Panc1 (cell line): ENCODE measurements at regions not wholly inside any gene's neighbourhood (a gene's known extent, or its start where the extent isn't known, plus 50 kb on each side); places are given as distances from the start of the nearest gene placed in this dataset.

Experiments used
- ATAC-seq: fragments of 200-7000 bp; cut with Tn5 transposase; 2 replicates; pipeline ENCODE4 v1.9.1; 2020; ENCODE audit warnings: mild to moderate bottlenecking, moderate library complexity
- BruUV-seq: library from RNA; stranded (reverse); fragments of 400-500 nt; replicated peaks from 2 replicates; lab custom pipeline; 2021; lab: Mats Ljungman, UMichigan
- CTCF ChIA-PET: fragments of 300-600 bp; sonication (Branson Sonifier 250); formaldehyde crosslinking; loops from one replicate; lab custom pipeline; 2022; ENCODE audit warnings: antibody characterized with exemption; lab: Charles Lee
- POLR2A ChIA-PET: fragments of 300-600 bp; sonication (Branson Sonifier 250); formaldehyde crosslinking; loops from one replicate; lab custom pipeline; 2022; ENCODE audit warnings: antibody characterized with exemption; lab: Charles Lee
- DNase-seq: peaks from one replicate; pipeline ENCODE4 v3.0.0-alpha.2; 2010; ENCODE audit warnings: low read depth, low spot score
- H3K27ac ChIP-seq: 2 replicates; pipeline ENCODE4 v1.5.1; 2011; ENCODE audit warnings: mild to moderate bottlenecking, low read length, inconsistent platforms
- H3K27me3 ChIP-seq: fragments of 200-500 bp; sonication (Bioruptor generic); 2 replicates; pipeline ENCODE4 v1.6.0; 2014; ENCODE audit warnings: low read length, inconsistent platforms; ENCODE audit not compliant: control insufficient read depth, insufficient read depth
- H3K36me3 ChIP-seq: fragments of 200-500 bp; sonication (Bioruptor generic); 2 replicates; pipeline ENCODE4 v1.5.1; 2014; ENCODE audit warnings: inconsistent platforms, mild to moderate bottlenecking, low read length, moderate library complexity; ENCODE audit not compliant: control insufficient read depth, insufficient read depth
- H3K4me1 ChIP-seq: 2 replicates; pipeline ENCODE4 v1.5.1; 2011; ENCODE audit warnings: inconsistent platforms, mild to moderate bottlenecking, low read length, moderate library complexity; ENCODE audit not compliant: control insufficient read depth, insufficient read depth
- H3K4me3 ChIP-seq, 2 experiments: 2 replicates each; pipeline ENCODE4 v1.5.1; 2011 to 2012; ENCODE audit warnings: low read depth in 2 of 2, low read length in 2 of 2, mild to moderate bottlenecking in 2 of 2, inconsistent platforms in 1 of 2, moderate library complexity in 1 of 2
- H3K9me3 ChIP-seq: fragments of 200-500 bp; sonication (Bioruptor generic); 2 replicates; pipeline ENCODE4 v1.5.1; 2014; ENCODE audit warnings: low read depth, mild to moderate bottlenecking, inconsistent platforms, low read length, moderate library complexity; ENCODE audit not compliant: control insufficient read depth, insufficient read depth
- POLR2AphosphoS5 ChIP-seq: IDR thresholded peaks from 2 replicates; pipeline ENCODE4 v1.6.1; 2012; ENCODE audit warnings: mild to moderate bottlenecking, low read depth, low read length, moderate library complexity
- SIN3A ChIP-seq: IDR thresholded peaks from 2 replicates; pipeline ENCODE4 v1.6.1; 2012; ENCODE audit warnings: low read depth, mild to moderate bottlenecking, low read length, moderate library complexity, borderline replicate concordance; ENCODE audit not compliant: insufficient read depth
- TCF7L2 ChIP-seq: IDR thresholded peaks from 2 replicates; pipeline ENCODE4 v1.6.1; 2011; ENCODE audit warnings: mild to moderate bottlenecking, low read depth, low read length, inconsistent platforms
- in situ Hi-C: cut with HindIII; loops from 2 replicates; pipeline ENCODE4 v1.10.0; 2016; ENCODE audit warnings: low sequenced_read_pairs, low pct_unique_long_range_greater_than_20kb
- intact Hi-C: fragments of 100-400 bp; cut with micrococcal nuclease; formaldehyde crosslinking; loops from one replicate; pipeline ENCODE4 v1.10.0; 2022; ENCODE audit not compliant: unreplicated experiment
- TF ChIP-seq, protein P1 (sequence below), 2 experiments: IDR thresholded peaks; 2 replicates each; pipeline ENCODE4 v1.6.1; 2011 to 2012; ENCODE audit warnings: low read depth in 2 of 2, control low read depth in 1 of 2, low read length in 1 of 2, mild to moderate bottlenecking in 1 of 2, moderate library complexity in 1 of 2; ENCODE audit not compliant: insufficient read depth in 1 of 2
- TF ChIP-seq, protein P2 (sequence below): fragments of 450-650 bp; IDR thresholded peaks from 2 replicates; pipeline ENCODE4 v1.5.1; 2017; ENCODE audit warnings: mild to moderate bottlenecking

DNA sequence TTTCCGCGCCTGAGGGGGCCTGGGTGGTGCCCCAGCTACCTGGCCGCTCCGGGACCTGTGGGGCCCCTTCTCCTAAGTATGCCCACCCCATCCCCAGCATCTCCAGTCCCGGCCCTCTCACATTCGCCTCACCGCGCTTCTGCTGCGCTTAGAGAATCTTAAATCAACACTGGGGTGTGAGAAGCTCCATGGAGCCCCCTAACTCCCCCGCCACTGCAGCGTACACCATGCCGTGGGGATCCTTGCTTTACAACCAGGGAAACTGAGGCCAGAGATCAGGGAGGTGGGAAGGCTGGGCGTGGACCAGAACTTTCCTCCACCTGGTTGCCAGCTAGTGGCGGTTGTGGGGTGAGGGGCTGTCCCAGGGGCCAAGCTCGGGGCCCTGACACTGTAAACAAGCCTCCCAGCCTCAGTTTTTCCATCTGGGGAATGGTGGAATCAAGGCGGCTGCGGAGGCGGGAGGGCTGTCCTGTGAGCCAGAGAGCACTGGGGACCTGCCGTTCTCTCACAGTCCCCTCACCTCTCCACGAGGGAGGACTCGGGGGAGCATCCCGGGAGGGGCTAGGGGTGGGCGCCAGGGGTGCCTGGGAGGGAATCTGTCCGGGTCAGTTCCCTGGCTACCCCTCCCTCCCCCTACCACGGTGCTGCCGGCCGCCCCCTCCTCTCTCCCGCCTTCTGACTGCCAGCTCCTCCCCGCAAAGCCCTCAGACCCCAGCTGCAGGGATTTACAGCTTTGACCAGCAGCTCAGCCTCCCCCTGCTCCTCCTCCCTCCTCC is 161.2 kb downstream of the C9orf50 start:
- Histone ChIP-seq H3K27me3 (no peaks in the 10 kb centered on the region), H3K4me3 (no peak overlapping the region), H3K27ac (peak overlapping the region; percentile 87), H3K36me3 (no peaks in the 10 kb centered on the region), H3K9me3 (no peaks in the 10 kb centered on the region), H3K4me1 (peaks cover 42% of the 10 kb centered on the region)
- DNase-seq (no peak), ATAC-seq (peak; percentile 14)
- no peak; the same call in 1 of the 2 replicates for TF ChIP-seq POLR2AphosphoS5
- TF ChIP-seq SIN3A, result no peak
- TF ChIP-seq, protein P1, sequence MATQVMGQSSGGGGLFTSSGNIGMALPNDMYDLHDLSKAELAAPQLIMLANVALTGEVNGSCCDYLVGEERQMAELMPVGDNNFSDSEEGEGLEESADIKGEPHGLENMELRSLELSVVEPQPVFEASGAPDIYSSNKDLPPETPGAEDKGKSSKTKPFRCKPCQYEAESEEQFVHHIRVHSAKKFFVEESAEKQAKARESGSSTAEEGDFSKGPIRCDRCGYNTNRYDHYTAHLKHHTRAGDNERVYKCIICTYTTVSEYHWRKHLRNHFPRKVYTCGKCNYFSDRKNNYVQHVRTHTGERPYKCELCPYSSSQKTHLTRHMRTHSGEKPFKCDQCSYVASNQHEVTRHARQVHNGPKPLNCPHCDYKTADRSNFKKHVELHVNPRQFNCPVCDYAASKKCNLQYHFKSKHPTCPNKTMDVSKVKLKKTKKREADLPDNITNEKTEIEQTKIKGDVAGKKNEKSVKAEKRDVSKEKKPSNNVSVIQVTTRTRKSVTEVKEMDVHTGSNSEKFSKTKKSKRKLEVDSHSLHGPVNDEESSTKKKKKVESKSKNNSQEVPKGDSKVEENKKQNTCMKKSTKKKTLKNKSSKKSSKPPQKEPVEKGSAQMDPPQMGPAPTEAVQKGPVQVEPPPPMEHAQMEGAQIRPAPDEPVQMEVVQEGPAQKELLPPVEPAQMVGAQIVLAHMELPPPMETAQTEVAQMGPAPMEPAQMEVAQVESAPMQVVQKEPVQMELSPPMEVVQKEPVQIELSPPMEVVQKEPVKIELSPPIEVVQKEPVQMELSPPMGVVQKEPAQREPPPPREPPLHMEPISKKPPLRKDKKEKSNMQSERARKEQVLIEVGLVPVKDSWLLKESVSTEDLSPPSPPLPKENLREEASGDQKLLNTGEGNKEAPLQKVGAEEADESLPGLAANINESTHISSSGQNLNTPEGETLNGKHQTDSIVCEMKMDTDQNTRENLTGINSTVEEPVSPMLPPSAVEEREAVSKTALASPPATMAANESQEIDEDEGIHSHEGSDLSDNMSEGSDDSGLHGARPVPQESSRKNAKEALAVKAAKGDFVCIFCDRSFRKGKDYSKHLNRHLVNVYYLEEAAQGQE (IDR thresholded peaks at IDR 0.05; ENCODE audit: insufficient read depth in 1 of 2, low read depth in 2 of 2, low read length in 1 of 2), result no peak
- TF ChIP-seq TCF7L2, result no peak; the same call in 1 of the 2 replicates
- TF ChIP-seq, protein P2, sequence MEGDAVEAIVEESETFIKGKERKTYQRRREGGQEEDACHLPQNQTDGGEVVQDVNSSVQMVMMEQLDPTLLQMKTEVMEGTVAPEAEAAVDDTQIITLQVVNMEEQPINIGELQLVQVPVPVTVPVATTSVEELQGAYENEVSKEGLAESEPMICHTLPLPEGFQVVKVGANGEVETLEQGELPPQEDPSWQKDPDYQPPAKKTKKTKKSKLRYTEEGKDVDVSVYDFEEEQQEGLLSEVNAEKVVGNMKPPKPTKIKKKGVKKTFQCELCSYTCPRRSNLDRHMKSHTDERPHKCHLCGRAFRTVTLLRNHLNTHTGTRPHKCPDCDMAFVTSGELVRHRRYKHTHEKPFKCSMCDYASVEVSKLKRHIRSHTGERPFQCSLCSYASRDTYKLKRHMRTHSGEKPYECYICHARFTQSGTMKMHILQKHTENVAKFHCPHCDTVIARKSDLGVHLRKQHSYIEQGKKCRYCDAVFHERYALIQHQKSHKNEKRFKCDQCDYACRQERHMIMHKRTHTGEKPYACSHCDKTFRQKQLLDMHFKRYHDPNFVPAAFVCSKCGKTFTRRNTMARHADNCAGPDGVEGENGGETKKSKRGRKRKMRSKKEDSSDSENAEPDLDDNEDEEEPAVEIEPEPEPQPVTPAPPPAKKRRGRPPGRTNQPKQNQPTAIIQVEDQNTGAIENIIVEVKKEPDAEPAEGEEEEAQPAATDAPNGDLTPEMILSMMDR, result no peak
- in situ Hi-C loops, result no loop called here
- BruUV-seq, result no TSS peak
- CTCF ChIA-PET, result interaction anchor here (0.7 kb wide), 1 partner anchor 41 kb away, joined by 4 read pairs; no protein-coding TSS in a partner anchor
- POLR2A ChIA-PET, result interaction anchor here (0.5 to 1.0 kb wide), 5 partner anchors 16 to 123 kb away, joined by 3 to 9 read pairs (median 5); no protein-coding TSS in a partner anchor
- intact Hi-C loops, result no loop called here

DNA sequence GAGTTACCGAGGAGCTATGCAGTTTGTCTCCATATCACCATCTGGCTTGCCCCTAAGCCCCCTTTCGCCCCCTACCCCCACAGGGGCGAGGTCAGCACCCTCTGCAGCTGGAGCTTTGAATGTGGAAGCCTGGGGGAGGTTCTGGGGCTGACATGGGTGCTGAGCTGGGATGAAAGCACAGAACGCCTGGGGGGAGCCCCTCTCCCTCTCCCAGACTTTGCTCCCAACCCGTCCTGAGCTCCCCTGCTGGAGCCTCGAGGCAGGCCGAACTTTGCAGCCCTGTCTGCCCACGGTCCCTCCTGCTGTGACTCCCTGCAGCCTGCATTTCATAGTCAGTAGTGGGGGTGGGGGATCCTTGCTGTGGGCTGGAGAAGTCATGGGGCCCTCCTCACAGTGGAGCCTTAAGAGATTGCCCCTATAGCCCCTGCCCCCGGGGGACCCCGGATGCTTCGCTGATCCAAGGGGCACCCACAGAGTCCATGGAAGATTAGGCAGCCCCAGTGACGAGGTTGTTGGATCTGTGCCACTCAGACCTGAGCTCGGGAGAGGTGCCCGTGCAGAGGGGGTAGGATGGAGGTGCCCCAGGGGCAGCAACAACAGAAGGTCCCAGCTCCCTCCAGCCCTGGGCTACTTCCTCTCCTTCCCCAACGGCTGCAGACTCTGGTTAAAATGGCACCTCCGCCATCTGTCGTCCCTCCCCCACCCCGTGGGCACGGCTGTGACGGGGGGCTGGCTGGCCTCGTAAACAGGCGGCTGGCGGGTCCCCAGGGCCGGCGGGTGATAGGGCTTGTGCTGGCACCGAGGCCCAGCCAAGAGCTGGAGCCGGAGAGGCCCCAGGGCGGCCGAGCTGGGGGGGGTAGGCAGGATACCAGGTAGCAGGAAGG is 162.0 kb downstream of the C9orf50 start:
- ATAC-seq (peak; percentile 58), DNase-seq (no peak)
- intact Hi-C loops (no loop called here), in situ Hi-C loops (no loop called here)
- no TSS peak for BruUV-seq
- TF ChIP-seq POLR2AphosphoS5, result peak; percentile 11; the same call in 1 of the 2 replicates
- TF ChIP-seq SIN3A, result no peak
- peak; percentile 38; the same call in 1 of the 2 replicates for TF ChIP-seq TCF7L2
- TF ChIP-seq, protein P1 (IDR thresholded peaks at IDR 0.05; ENCODE audit: insufficient read depth in 1 of 2, low read depth in 2 of 2, low read length in 1 of 2), result no peak
- TF ChIP-seq, protein P2, result no peak
- peaks cover 42% of the 10 kb centered on the region for H3K4me1 ChIP-seq
- no peaks in the 10 kb centered on the region for H3K36me3 ChIP-seq
- peak overlapping the region; percentile 87 for H3K27ac ChIP-seq
- H3K9me3 ChIP-seq, result no peaks in the 10 kb centered on the region
- POLR2A ChIA-PET, result interaction anchor here (0.6 to 1.0 kb wide), 3 partner anchors 17 to 27 kb away, joined by 4 to 13 read pairs (median 5); no protein-coding TSS in a partner anchor
- H3K4me3 ChIP-seq, result no peak overlapping the region
- H3K27me3 ChIP-seq, result no peaks in the 10 kb centered on the region
- CTCF ChIA-PET, result no interaction called here
